ENCODE measurements at regions not wholly inside any gene's neighbourhood (a gene's known extent, or its start where the extent isn't known, plus 50 kb on each side); places are given as distances from the start of the nearest gene placed in this dataset.

- H3K79me2 ChIP-seq (ENCODE audit: control insufficient read depth, low read length), result no peaks in the 10 kb centered on the region
- no peak overlapping the region for H3K4me3 ChIP-seq (ENCODE audit: low read length)
- H3K9me3 ChIP-seq (ENCODE audit: control insufficient read depth, insufficient read depth, low read length), result no peaks in the 10 kb centered on the region
- no peaks in the 10 kb centered on the region for H3F3A ChIP-seq (ENCODE audit: control insufficient read depth, insufficient read depth)
- no peaks in the 10 kb centered on the region for H4K20me1 ChIP-seq (ENCODE audit: control insufficient read depth, insufficient read depth, low read depth, low read length)
- H3K27me3 ChIP-seq (ENCODE audit: control insufficient read depth, low read length), result no peaks in the 10 kb centered on the region
- TF ChIP-seq CTCF (IDR thresholded peaks at IDR 0.05; ENCODE audit: low read depth, low read length, poor library complexity, severe bottlenecking), result no peak
- TF ChIP-seq EZH2phosphoT487 (IDR thresholded peaks at IDR 0.05; ENCODE audit: borderline replicate concordance, low read length), result no peak
- no peak overlapping the region for H3K27ac ChIP-seq (ENCODE audit: low read depth, low read length)
- H3K9me2 ChIP-seq (replicated peaks; ENCODE audit: control insufficient read depth, low read length), result no peaks in the 10 kb centered on the region
- no peaks in the 10 kb centered on the region for H3K36me3 ChIP-seq (ENCODE audit: control insufficient read depth, low read length)
- no peaks in the 10 kb centered on the region for H3K4me1 ChIP-seq (ENCODE audit: control insufficient read depth, low read length)
- H3K4me2 ChIP-seq (ENCODE audit: low read length), result no peak overlapping the region
Measured at GRCh38 chr13:90999401-90999800, 348.1 kb upstream of the MIR17HG start.

GRCh38 chr13:91001371-91001770, 346.1 kb upstream of the MIR17HG start:
- Histone ChIP-seq H3K9me2 (replicated peaks; ENCODE audit: control insufficient read depth, low read length) (no peaks in the 10 kb centered on the region), H3K36me3 (ENCODE audit: control insufficient read depth, low read length) (no peaks in the 10 kb centered on the region), H3K4me2 (ENCODE audit: low read length) (no peak overlapping the region), H4K20me1 (ENCODE audit: control insufficient read depth, insufficient read depth, low read depth, low read length) (no peaks in the 10 kb centered on the region), H3K4me1 (ENCODE audit: control insufficient read depth, low read length) (no peaks in the 10 kb centered on the region), H3K27me3 (ENCODE audit: control insufficient read depth, low read length) (no peaks in the 10 kb centered on the region), H3K27ac (ENCODE audit: low read depth, low read length) (no peak overlapping the region), H3K4me3 (ENCODE audit: low read length) (no peak overlapping the region), H3F3A (ENCODE audit: control insufficient read depth, insufficient read depth) (no peaks in the 10 kb centered on the region), H3K79me2 (ENCODE audit: control insufficient read depth, low read length) (no peaks in the 10 kb centered on the region), H3K9me3 (ENCODE audit: control insufficient read depth, insufficient read depth, low read length) (no peaks in the 10 kb centered on the region)
- TF ChIP-seq CTCF (IDR thresholded peaks at IDR 0.05; ENCODE audit: low read depth, low read length, poor library complexity, severe bottlenecking) (no peak), EZH2phosphoT487 (IDR thresholded peaks at IDR 0.05; ENCODE audit: borderline replicate concordance, low read length) (no peak)

- no peaks in the 10 kb centered on the region for H4K20me1 ChIP-seq (ENCODE audit: control insufficient read depth, insufficient read depth, low read depth, low read length)
- no peaks in the 10 kb centered on the region for H3F3A ChIP-seq (ENCODE audit: control insufficient read depth, insufficient read depth)
- H3K36me3 ChIP-seq (ENCODE audit: control insufficient read depth, low read length), result no peaks in the 10 kb centered on the region
- H3K9me2 ChIP-seq (replicated peaks; ENCODE audit: control insufficient read depth, low read length), result no peaks in the 10 kb centered on the region
- H3K4me3 ChIP-seq (ENCODE audit: low read length), result no peak overlapping the region
- no peaks in the 10 kb centered on the region for H3K27me3 ChIP-seq (ENCODE audit: control insufficient read depth, low read length)
- no peak for TF ChIP-seq CTCF (IDR thresholded peaks at IDR 0.05; ENCODE audit: low read depth, low read length, poor library complexity, severe bottlenecking)
- no peaks in the 10 kb centered on the region for H3K79me2 ChIP-seq (ENCODE audit: control insufficient read depth, low read length)
- H3K27ac ChIP-seq (ENCODE audit: low read depth, low read length), result no peak overlapping the region
- H3K4me1 ChIP-seq (ENCODE audit: control insufficient read depth, low read length), result no peaks in the 10 kb centered on the region
- no peak overlapping the region for H3K4me2 ChIP-seq (ENCODE audit: low read length)
- H3K9me3 ChIP-seq (ENCODE audit: control insufficient read depth, insufficient read depth, low read length), result no peaks in the 10 kb centered on the region
Measured at GRCh38 chr13:91014696-91015095, 332.8 kb upstream of the MIR17HG start.
